H1 (cell line): ENCODE measurements at regions not wholly inside any gene's neighbourhood (a gene's known extent, or its start where the extent isn't known, plus 50 kb on each side); places are given as distances from the start of the nearest gene placed in this dataset.

Experiments
- CTCF ChIA-PET: fragments of 300-600 bp; sonication (Branson Sonifier 250); formaldehyde crosslinking; loops from one replicate; lab custom pipeline; 2021; ENCODE audit not compliant: partially characterized antibody; lab: Charles Lee
- POLR2A ChIA-PET: fragments of 300-600 bp; sonication (Branson Sonifier 250); formaldehyde crosslinking; loops from one replicate; lab custom pipeline; 2021; ENCODE audit warnings: inconsistent platforms; ENCODE audit not compliant: partially characterized antibody; lab: Charles Lee
- DNase-seq, 2 experiments: peaks; one replicate each; pipeline versions ENCODE4 v3.0.0 to v3.0.0-alpha.2; 2010 to 2022; ENCODE audit warnings: low spot score in 2 of 2, low read depth in 1 of 2, mixed read lengths in 1 of 2
- FAIRE-seq: peaks from 2 replicates; lab custom pipeline; 2011; peaks lifted over from hg19 to GRCh38; lab: Jason Lieb, UNC
- H2AFZ ChIP-seq: 2 replicates; pipeline ENCODE4 v1.8.1; 2012; ENCODE audit warnings: low read length, inconsistent platforms
- H2AK5ac ChIP-seq: 2 replicates; pipeline ENCODE4 v1.6.1; 2013; ENCODE audit warnings: low read depth, low read length
- H2BK120ac ChIP-seq: replicated peaks from 2 replicates; pipeline ENCODE3; 2013; ENCODE audit warnings: low read depth, low read length, inconsistent platforms
- H2BK12ac ChIP-seq: 2 replicates; pipeline ENCODE4 v1.6.1; 2013; ENCODE audit warnings: low read depth, low read length
- H2BK15ac ChIP-seq: 2 replicates; pipeline ENCODE4 v1.6.1; 2013; ENCODE audit warnings: low read length
- H2BK20ac ChIP-seq: 2 replicates; pipeline ENCODE4 v1.6.1; 2013; ENCODE audit warnings: low read length
- H2BK5ac ChIP-seq: 2 replicates; pipeline ENCODE4 v1.6.1; 2013; ENCODE audit warnings: low read depth, low read length
- H3K14ac ChIP-seq: 2 replicates; pipeline ENCODE4 v1.6.1; 2013; ENCODE audit warnings: inconsistent platforms; ENCODE audit not compliant: insufficient read length
- H3K18ac ChIP-seq: 2 replicates; pipeline ENCODE4 v1.6.1; 2013; ENCODE audit warnings: low read length; ENCODE audit errors: extremely low read depth
- H3K23ac ChIP-seq: 2 replicates; pipeline ENCODE4 v1.6.1; 2013; ENCODE audit warnings: inconsistent platforms; ENCODE audit not compliant: insufficient read length
- H3K23me2 ChIP-seq: 2 replicates; pipeline ENCODE4 v1.6.1; 2013; ENCODE audit warnings: low read depth, low read length
- H3K27ac ChIP-seq: 2 replicates; pipeline ENCODE4 v1.6.1; 2011; ENCODE audit warnings: low read depth, low read length, inconsistent platforms
- H3K27me3 ChIP-seq, 4 experiments: replicated peaks in 1 of 4; 1 replicate in 1 of 4; 2 replicates in 3 of 4; pipeline versions ENCODE4 v1.6.1 to v1.8.1; 2011 to 2013; ENCODE audit warnings: low read length in 3 of 4, mild to moderate bottlenecking in 3 of 4, inconsistent platforms in 2 of 4, mixed read lengths in 2 of 4, moderate library complexity in 1 of 4; ENCODE audit not compliant: control insufficient read depth in 3 of 4, insufficient read depth in 3 of 4; ENCODE audit errors: extremely low read depth in 1 of 4
- H3K36me3 ChIP-seq, 4 experiments: 2 replicates each; pipeline versions ENCODE4 v1.6.1 to v1.8.1; 2011 to 2013; ENCODE audit warnings: mild to moderate bottlenecking in 4 of 4, low read length in 3 of 4, moderate library complexity in 2 of 4, control low read depth in 1 of 4, inconsistent platforms in 1 of 4; ENCODE audit not compliant: insufficient read depth in 4 of 4, control insufficient read depth in 2 of 4
- H3K4ac ChIP-seq: replicated peaks from 2 replicates; pipeline ENCODE3; 2013; ENCODE audit warnings: low read length, low read depth, mixed read lengths, inconsistent platforms; ENCODE audit not compliant: insufficient read length
- H3K4me1 ChIP-seq, 4 experiments: replicated peaks in 1 of 4; 1 replicate in 1 of 4; 2 replicates in 3 of 4; pipeline versions ENCODE4 v1.6.1 to v1.8.1; 2011 to 2013; ENCODE audit warnings: low read length in 3 of 4, inconsistent platforms in 2 of 4, mixed read lengths in 1 of 4; ENCODE audit not compliant: insufficient read depth in 4 of 4, control insufficient read depth in 3 of 4
- H3K4me2 ChIP-seq, 2 experiments: 2 replicates each; pipeline versions ENCODE4 v1.6.1 to v1.8.1; 2011 to 2013; ENCODE audit warnings: low read depth in 2 of 2, low read length in 2 of 2, control low read depth in 1 of 2, inconsistent platforms in 1 of 2, mild to moderate bottlenecking in 1 of 2; ENCODE audit not compliant: insufficient read depth in 1 of 2
- H3K4me3 ChIP-seq, 4 experiments: fragments of 200-600, 300-600 bp in 1 of 4; sonication (generic), shearing (Covaris generic), sonication (Bioruptor Twin) in 1 of 4; 2 replicates each; pipeline versions ENCODE4 v1.5.1 to v1.8.1; 2011 to 2016; ENCODE audit warnings: low read length in 4 of 4, low read depth in 3 of 4, control low read depth in 2 of 4, inconsistent platforms in 2 of 4, mild to moderate bottlenecking in 2 of 4, mixed read lengths in 1 of 4, moderate library complexity in 1 of 4; ENCODE audit not compliant: insufficient read depth in 2 of 4; ENCODE audit errors: extremely low read depth in 1 of 4
- H3K56ac ChIP-seq: replicated peaks from 2 replicates; pipeline ENCODE3; 2013; ENCODE audit warnings: low read depth, mild to moderate bottlenecking, mixed read lengths, low read length, inconsistent platforms; ENCODE audit not compliant: insufficient read length
- H3K79me1 ChIP-seq: 2 replicates; pipeline ENCODE4 v1.6.1; 2013; ENCODE audit warnings: low read depth, low read length, control low read depth
- H3K79me2 ChIP-seq, 2 experiments: 2 replicates each; pipeline versions ENCODE4 v1.6.1 to v1.8.1; 2012 to 2013; ENCODE audit warnings: low read length in 2 of 2, mild to moderate bottlenecking in 2 of 2, inconsistent platforms in 1 of 2; ENCODE audit not compliant: insufficient read depth in 2 of 2, control insufficient read depth in 1 of 2
- H3K9ac ChIP-seq, 4 experiments: replicated peaks in 1 of 4; 1 replicate in 1 of 4; 2 replicates in 3 of 4; pipeline versions ENCODE4 v1.6.1 to v1.8.1; 2011 to 2013; ENCODE audit warnings: low read depth in 3 of 4, low read length in 3 of 4, control low read depth in 2 of 4, mild to moderate bottlenecking in 2 of 4, moderate library complexity in 2 of 4, inconsistent platforms in 1 of 4; ENCODE audit errors: extremely low read depth in 1 of 4
- H3K9me3 ChIP-seq, 2 experiments: 2 replicates each; pipeline versions ENCODE4 v1.6.1 to v1.8.1; 2012 to 2013; ENCODE audit warnings: mild to moderate bottlenecking in 2 of 2, moderate library complexity in 2 of 2, control low read depth in 1 of 2, inconsistent platforms in 1 of 2, low read depth in 1 of 2, low read length in 1 of 2, mixed read lengths in 1 of 2; ENCODE audit not compliant: insufficient read depth in 2 of 2
- H4K20me1 ChIP-seq, 2 experiments: replicated peaks in 1 of 2; 2 replicates each; pipeline versions ENCODE3 to v1.8.1; 2011 to 2013; ENCODE audit warnings: inconsistent platforms in 2 of 2, low read length in 2 of 2, mild to moderate bottlenecking in 1 of 2; ENCODE audit not compliant: insufficient read depth in 2 of 2, control insufficient read depth in 1 of 2
- H4K5ac ChIP-seq: 2 replicates; pipeline ENCODE4 v1.6.1; 2013; ENCODE audit warnings: low read length, low read depth, mixed read lengths, inconsistent platforms; ENCODE audit not compliant: insufficient read length
- H4K8ac ChIP-seq: 2 replicates; pipeline ENCODE4 v1.8.0; 2013; ENCODE audit warnings: mild to moderate bottlenecking, moderate library complexity, low read length, inconsistent platforms; ENCODE audit not compliant: insufficient read depth; ENCODE audit errors: extremely low read depth
- H4K91ac ChIP-seq: replicated peaks from 2 replicates; pipeline ENCODE3; 2013; ENCODE audit warnings: low read length, mixed read lengths, inconsistent platforms; ENCODE audit not compliant: insufficient read length
- BACH1 ChIP-seq: IDR thresholded peaks from 2 replicates; pipeline ENCODE4 v1.6.1; 2012; ENCODE audit warnings: low read length, improper control_type of control experiment
- CTBP2 ChIP-seq: IDR thresholded peaks from 2 replicates; pipeline ENCODE4 v1.7.0; 2011; ENCODE audit warnings: borderline replicate concordance, mild to moderate bottlenecking, moderate library complexity, mixed read lengths, low read length; ENCODE audit not compliant: insufficient read depth, insufficient read length
- EZH2 ChIP-seq: fragments of 200-600 bp; sonication (generic); IDR thresholded peaks from 2 replicates; pipeline ENCODE4 v1.7.1; 2012; ENCODE audit warnings: low read depth, mild to moderate bottlenecking, moderate library complexity, low read length, inconsistent platforms; ENCODE audit not compliant: severe bottlenecking
- KDM4A ChIP-seq: IDR thresholded peaks from one replicate; pipeline ENCODE4 v1.7.1; 2012; ENCODE audit warnings: low read depth, mild to moderate bottlenecking, moderate library complexity, low read length, inconsistent platforms; ENCODE audit not compliant: severe bottlenecking
- MAFK ChIP-seq: IDR thresholded peaks from 2 replicates; pipeline ENCODE4 v1.6.1; 2012; ENCODE audit warnings: low read depth, mild to moderate bottlenecking, improper control_type of control experiment, low read length
- MAX ChIP-seq: IDR thresholded peaks from 2 replicates; pipeline ENCODE4 v1.6.1; 2012; ENCODE audit warnings: inconsistent platforms
- POU5F1 ChIP-seq: IDR thresholded peaks from 2 replicates; pipeline ENCODE4 v1.6.1; 2011; ENCODE audit warnings: low read depth, mild to moderate bottlenecking, low read length, moderate library complexity
- RNF2 ChIP-seq: fragments of 200-900, 300-1000 bp; sonication (generic); IDR thresholded peaks from 2 replicates; pipeline ENCODE4 v1.7.1; 2016; ENCODE audit warnings: borderline replicate concordance, low read depth, mild to moderate bottlenecking, antibody characterized with exemption, low read length; ENCODE audit not compliant: poor library complexity, severe bottlenecking; ENCODE audit errors: missing control alignments
- SAP30 ChIP-seq: fragments of 300-600 bp; sonication (generic); IDR thresholded peaks from 2 replicates; pipeline ENCODE4 v1.7.1; 2012; ENCODE audit warnings: low read length, moderate library complexity, mild to moderate bottlenecking, inconsistent platforms; ENCODE audit not compliant: insufficient read depth, insufficient replicate concordance
- SIX5 ChIP-seq: IDR thresholded peaks from 2 replicates; pipeline ENCODE4 v1.6.1; 2011; ENCODE audit warnings: mild to moderate bottlenecking, low read depth, low read length
- SP1 ChIP-seq: IDR thresholded peaks from 2 replicates; pipeline ENCODE4 v1.6.1; 2011; ENCODE audit warnings: low read depth, low read length
- SP2 ChIP-seq: IDR thresholded peaks from 2 replicates; pipeline ENCODE4 v1.6.1; 2012; ENCODE audit warnings: mild to moderate bottlenecking, low read length, inconsistent platforms
- TAF7 ChIP-seq: optimal IDR thresholded peaks from 2 replicates; pipeline ENCODE3; 2011; ENCODE audit warnings: low read depth, mild to moderate bottlenecking, inconsistent platforms, low read length, moderate library complexity, borderline replicate concordance
- TBP ChIP-seq: IDR thresholded peaks from 2 replicates; pipeline ENCODE4 v1.6.1; 2011; ENCODE audit warnings: low read depth, low read length, improper control_type of control experiment
- ZNF274 ChIP-seq: IDR thresholded peaks from 2 replicates; pipeline ENCODE4 v1.7.0; 2012; ENCODE audit warnings: low read length, borderline replicate concordance; ENCODE audit errors: extremely low read depth
- WGBS, 2 experiments: shearing (Covaris generic) in 1 of 2; methylation state at CpG; one replicate each; pipeline versions ENCODE4 v1.1.6 to v1.1.7; 2013 to 2015; ENCODE audit warnings: low lambda C conversion rate in 2 of 2, mixed read lengths in 2 of 2, inconsistent platforms in 1 of 2, low coverage in 1 of 2, missing lambda C conversion rate in 1 of 2; ENCODE audit not compliant: insufficient replicate concordance in 2 of 2, insufficient coverage in 1 of 2, insufficient read length in 1 of 2; ENCODE audit errors: extremely low coverage in 1 of 2, missing lambda C conversion rate in 1 of 2; 5-methylcytosine and 5-hydroxymethylcytosine counted together

DNA sequence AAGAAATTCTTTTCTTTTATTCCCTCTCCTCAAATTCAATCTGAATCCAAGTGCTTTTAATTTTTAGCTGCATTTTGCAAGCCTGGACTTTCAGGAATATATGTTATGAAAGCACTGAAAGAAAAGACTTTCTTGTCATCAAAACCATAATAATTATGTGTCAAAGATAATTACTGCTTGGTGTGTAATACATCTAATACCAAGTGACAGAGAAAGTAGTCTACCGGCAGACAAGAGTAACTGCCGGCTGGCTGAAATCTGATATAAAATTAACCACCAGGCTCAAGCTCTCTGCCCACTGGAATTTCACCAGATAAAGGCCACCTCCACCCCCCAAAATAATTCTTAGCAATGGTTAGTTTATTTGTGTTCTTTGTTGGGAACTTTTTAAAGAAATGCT, 220.9 kb upstream of the CDIN1 start:
- no peak for DNase-seq
- H3K79me2 ChIP-seq, result no peaks in the 10 kb centered on the region
- no peaks in the 10 kb centered on the region for H3K9me3 ChIP-seq
- no peaks in the 10 kb centered on the region for H3K79me1 ChIP-seq
- H2BK5ac ChIP-seq, result no peak overlapping the region
- H3K23ac ChIP-seq, result no peak overlapping the region
- no peaks in the 10 kb centered on the region for H3K27me3 ChIP-seq
- no peak overlapping the region for H2AK5ac ChIP-seq
- H2BK20ac ChIP-seq, result no peak overlapping the region
- H3K36me3 ChIP-seq, result no peaks in the 10 kb centered on the region; a peak in 2 of 8 replicates
- POLR2A ChIA-PET, result no interaction called here
- H2BK12ac ChIP-seq, result no peak overlapping the region
- H4K91ac ChIP-seq, result no peak overlapping the region
- H3K4ac ChIP-seq, result no peak overlapping the region
- no peak overlapping the region for H2BK120ac ChIP-seq
- no peak overlapping the region for H3K27ac ChIP-seq
- no peaks in the 10 kb centered on the region for H3K23me2 ChIP-seq
- no peak overlapping the region for H3K9ac ChIP-seq
- H4K8ac ChIP-seq, result no peak overlapping the region
- H3K4me2 ChIP-seq, result no peak overlapping the region
- H4K5ac ChIP-seq, result no peak overlapping the region
- no peak for FAIRE-seq
- H3K4me1 ChIP-seq, result no peaks in the 10 kb centered on the region
- no peak overlapping the region for H2BK15ac ChIP-seq
- H2AFZ ChIP-seq, result no peak overlapping the region
- no peak overlapping the region for H3K14ac ChIP-seq
- CTCF ChIA-PET, result interaction anchor here (0.6 to 0.7 kb wide), 3 partner anchors 20 to 1333 kb away, joined by 3 to 4 read pairs (median 3); no protein-coding TSS in a partner anchor
- no peak overlapping the region for H3K18ac ChIP-seq
- no peaks in the 10 kb centered on the region for H4K20me1 ChIP-seq
- no peak overlapping the region for H3K4me3 ChIP-seq
- H3K56ac ChIP-seq, result no peak overlapping the region
- 90% methylated on average over 2 of the region's 2 CpGs; no CpG with 5 or more reads in 1 of the 2 experiments for WGBS, 2 experiments
- TF ChIP-seq SP1 (no peak), RNF2 (no peak), POU5F1 (no peak), SAP30 (no peak), MAFK (no peak), TAF7 (no peak), SIX5 (no peak), KDM4A (no peak), ZNF274 (no peak), SP2 (no peak), EZH2 (no peak), TBP (no peak), CTBP2 (no peak), BACH1 (no peak), MAX (no peak)
